NCI-H510A treated with DMSO at 0.1 percent for 48 hours (cell line): ENCODE measurements at regions not wholly inside any gene's neighbourhood (a gene's known extent, or its start where the extent isn't known, plus 50 kb on each side); places are given as distances from the start of the nearest gene placed in this dataset.

Source experiments
- DNase-seq: peaks from one replicate; lab custom pipeline; 2025; lab: John Stamatoyannopoulos, UW

- no peak for DNase-seq
These were observed 211.5 kb upstream of the PWP1 start for GRCh38 chr12:107474099-107474498.

GRCh38 chr12:107474639-107475539, 210.7 kb upstream of the PWP1 start:
- no peak for DNase-seq

- no peak for DNase-seq
These were observed 209.7 kb upstream of the PWP1 start for GRCh38 chr12:107475900-107476299.

- DNase-seq: no peak
These were observed 208.6 kb upstream of the PWP1 start for GRCh38 chr12:107477018-107477417.

- no peak for DNase-seq
These were observed 207.5 kb upstream of the PWP1 start for GRCh38 chr12:107477947-107478610.

GRCh38 chr12:107478881-107479280, 206.7 kb upstream of the PWP1 start:
- no peak for DNase-seq

- peak; percentile 54 for DNase-seq
These were observed 204.6 kb upstream of the PWP1 start for GRCh38 chr12:107480836-107481608.

- DNase-seq: no peak
These were observed 201.4 kb upstream of the PWP1 start for GRCh38 chr12:107484230-107484629.

- no peak for DNase-seq
These were observed 200.7 kb upstream of the PWP1 start for GRCh38 chr12:107484941-107485340.

- DNase-seq: no peak
These were observed 199.9 kb upstream of the PWP1 start for GRCh38 chr12:107485731-107486130.

- no peak for DNase-seq
These were observed 199.3 kb upstream of the PWP1 start for GRCh38 chr12:107486140-107486892.

- DNase-seq: no peak
These were observed 198.5 kb upstream of the PWP1 start for GRCh38 chr12:107487011-107487680.

GRCh38 chr12:107488666-107489065, 196.9 kb upstream of the PWP1 start:
- no peak for DNase-seq

- DNase-seq: no peak
These were observed 195.6 kb upstream of the PWP1 start for GRCh38 chr12:107490010-107490409.

GRCh38 chr12:107491856-107492255, 193.7 kb upstream of the PWP1 start:
- DNase-seq: no peak

- peak; percentile 6 for DNase-seq
These were observed 193.0 kb upstream of the PWP1 start for GRCh38 chr12:107492393-107493134.

- DNase-seq: no peak
These were observed 192.5 kb upstream of the PWP1 start for GRCh38 chr12:107493135-107493494.

GRCh38 chr12:107493666-107494065, 191.9 kb upstream of the PWP1 start:
- DNase-seq: no peak

- no peak for DNase-seq
These were observed 191.3 kb upstream of the PWP1 start for GRCh38 chr12:107494331-107494730.

GRCh38 chr12:107495604-107496003, 190.0 kb upstream of the PWP1 start:
- no peak for DNase-seq

GRCh38 chr12:107497231-107497630, 188.4 kb upstream of the PWP1 start:
- DNase-seq: no peak
